ENCODE measurements at regions not wholly inside any gene's neighbourhood (a gene's known extent, or its start where the extent isn't known, plus 50 kb on each side); places are given as distances from the start of the nearest gene placed in this dataset.

- Histone ChIP-seq H2AFZ (ENCODE audit: low read length) (no peak overlapping the region), H3K9me3 (ENCODE audit: low read length) (no peaks in the 10 kb centered on the region), H3K4me3 (ENCODE audit: low read depth, low read length, poor library complexity, severe bottlenecking) (no peak overlapping the region), H3K4me1 (ENCODE audit: insufficient read depth, low read length, poor library complexity, severe bottlenecking) (no peaks in the 10 kb centered on the region), H3K79me2 (ENCODE audit: insufficient read depth, low read depth, low read length) (no peaks in the 10 kb centered on the region), H3K36me3 (ENCODE audit: insufficient read depth, low read length) (no peaks in the 10 kb centered on the region), H3K4me2 (ENCODE audit: low read length) (no peak overlapping the region), H3K9me2 (ENCODE audit: insufficient read depth, low read length) (no peaks in the 10 kb centered on the region), H4K20me1 (ENCODE audit: insufficient read depth, low read length) (no peaks in the 10 kb centered on the region), H3K27ac (ENCODE audit: low read depth, low read length, poor library complexity, severe bottlenecking) (no peak overlapping the region)
- CTCF ChIA-PET (ENCODE audit: unreplicated experiment): no interaction called here
- TF ChIP-seq CTCF (conservative IDR thresholded peaks at IDR 0.05; ENCODE audit: low read length) (no peak), EZH2phosphoT487 (IDR thresholded peaks at IDR 0.05; ENCODE audit: borderline replicate concordance, low read depth, low read length) (no peak)
- POLR2A ChIA-PET: no interaction called here
- intact Hi-C loops (cut with micrococcal nuclease; ENCODE audit: unreplicated experiment): no loop called here
- BruUV-seq (replicated peaks): no TSS peak
- DNase-seq (ENCODE audit: low spot score): no peak
Observed at GRCh38 chr9:88653911-88654310, 118.9 kb downstream of the NXNL2 start.

- TF ChIP-seq CTCF (conservative IDR thresholded peaks at IDR 0.05; ENCODE audit: low read length) (no peak), EZH2phosphoT487 (IDR thresholded peaks at IDR 0.05; ENCODE audit: borderline replicate concordance, low read depth, low read length) (no peak)
- no peaks in the 10 kb centered on the region for H3K36me3 ChIP-seq (ENCODE audit: insufficient read depth, low read length)
- no TSS peak for BruUV-seq (replicated peaks)
- H3K4me3 ChIP-seq (ENCODE audit: low read depth, low read length, poor library complexity, severe bottlenecking): no peak overlapping the region
- no peaks in the 10 kb centered on the region for H3K4me1 ChIP-seq (ENCODE audit: insufficient read depth, low read length, poor library complexity, severe bottlenecking)
- intact Hi-C loops (cut with micrococcal nuclease; ENCODE audit: unreplicated experiment): no loop called here
- H2AFZ ChIP-seq (ENCODE audit: low read length): no peak overlapping the region
- no peak overlapping the region for H3K27ac ChIP-seq (ENCODE audit: low read depth, low read length, poor library complexity, severe bottlenecking)
- H3K79me2 ChIP-seq (ENCODE audit: insufficient read depth, low read depth, low read length): no peaks in the 10 kb centered on the region
- no peaks in the 10 kb centered on the region for H3K9me3 ChIP-seq (ENCODE audit: low read length)
- H4K20me1 ChIP-seq (ENCODE audit: insufficient read depth, low read length): no peaks in the 10 kb centered on the region
- POLR2A ChIA-PET: no interaction called here
- CTCF ChIA-PET (ENCODE audit: unreplicated experiment): no interaction called here
- DNase-seq (ENCODE audit: low spot score): no peak
- no peak overlapping the region for H3K4me2 ChIP-seq (ENCODE audit: low read length)
- H3K9me2 ChIP-seq (ENCODE audit: insufficient read depth, low read length): no peaks in the 10 kb centered on the region
Observed at GRCh38 chr9:88657893-88658292, 122.9 kb downstream of the NXNL2 start.

- Histone ChIP-seq H3K27ac (ENCODE audit: low read depth, low read length, poor library complexity, severe bottlenecking) (no peak overlapping the region), H3K4me1 (ENCODE audit: insufficient read depth, low read length, poor library complexity, severe bottlenecking) (no peaks in the 10 kb centered on the region), H3K9me2 (ENCODE audit: insufficient read depth, low read length) (no peaks in the 10 kb centered on the region), H3K36me3 (ENCODE audit: insufficient read depth, low read length) (no peaks in the 10 kb centered on the region), H3K79me2 (ENCODE audit: insufficient read depth, low read depth, low read length) (no peaks in the 10 kb centered on the region), H3K4me3 (ENCODE audit: low read depth, low read length, poor library complexity, severe bottlenecking) (no peak overlapping the region), H3K9me3 (ENCODE audit: low read length) (no peaks in the 10 kb centered on the region), H4K20me1 (ENCODE audit: insufficient read depth, low read length) (no peaks in the 10 kb centered on the region), H2AFZ (ENCODE audit: low read length) (no peak overlapping the region), H3K4me2 (ENCODE audit: low read length) (no peak overlapping the region)
- no peak for DNase-seq (ENCODE audit: low spot score)
- TF ChIP-seq EZH2phosphoT487 (IDR thresholded peaks at IDR 0.05; ENCODE audit: borderline replicate concordance, low read depth, low read length) (no peak), CTCF (conservative IDR thresholded peaks at IDR 0.05; ENCODE audit: low read length) (no peak)
- intact Hi-C loops (cut with micrococcal nuclease; ENCODE audit: unreplicated experiment): no loop called here
- CTCF ChIA-PET (ENCODE audit: unreplicated experiment): no interaction called here
- POLR2A ChIA-PET: no interaction called here
- no TSS peak for BruUV-seq (replicated peaks)
Observed at GRCh38 chr9:88658311-88658822, 123.4 kb downstream of the NXNL2 start.

Data from OCI-LY7 (cell line).